ENCODE measurements at regions not wholly inside any gene's neighbourhood (a gene's known extent, or its start where the extent isn't known, plus 50 kb on each side); places are given as distances from the start of the nearest gene placed in this dataset.

DNA sequence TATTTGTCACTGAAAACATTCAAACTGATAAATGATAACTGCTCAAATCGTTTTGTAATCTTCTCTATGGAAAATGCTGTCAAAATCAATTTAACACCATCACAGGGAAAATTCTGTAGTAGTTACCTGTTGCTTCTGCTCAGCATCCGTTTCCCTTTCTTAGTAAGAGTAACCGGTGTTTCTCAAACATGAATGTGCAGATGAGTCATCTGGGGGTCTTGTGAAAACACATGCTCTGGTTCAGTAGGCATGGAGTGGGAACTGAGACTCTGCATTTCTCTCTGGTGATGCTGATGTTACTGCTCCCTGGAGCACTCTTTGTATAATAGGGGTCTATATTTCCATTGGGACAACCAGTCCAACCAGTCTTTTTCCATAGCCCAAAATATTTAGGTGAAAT, 145.1 kb downstream of the SEMA6D start:
- TF ChIP-seq, protein P1, sequence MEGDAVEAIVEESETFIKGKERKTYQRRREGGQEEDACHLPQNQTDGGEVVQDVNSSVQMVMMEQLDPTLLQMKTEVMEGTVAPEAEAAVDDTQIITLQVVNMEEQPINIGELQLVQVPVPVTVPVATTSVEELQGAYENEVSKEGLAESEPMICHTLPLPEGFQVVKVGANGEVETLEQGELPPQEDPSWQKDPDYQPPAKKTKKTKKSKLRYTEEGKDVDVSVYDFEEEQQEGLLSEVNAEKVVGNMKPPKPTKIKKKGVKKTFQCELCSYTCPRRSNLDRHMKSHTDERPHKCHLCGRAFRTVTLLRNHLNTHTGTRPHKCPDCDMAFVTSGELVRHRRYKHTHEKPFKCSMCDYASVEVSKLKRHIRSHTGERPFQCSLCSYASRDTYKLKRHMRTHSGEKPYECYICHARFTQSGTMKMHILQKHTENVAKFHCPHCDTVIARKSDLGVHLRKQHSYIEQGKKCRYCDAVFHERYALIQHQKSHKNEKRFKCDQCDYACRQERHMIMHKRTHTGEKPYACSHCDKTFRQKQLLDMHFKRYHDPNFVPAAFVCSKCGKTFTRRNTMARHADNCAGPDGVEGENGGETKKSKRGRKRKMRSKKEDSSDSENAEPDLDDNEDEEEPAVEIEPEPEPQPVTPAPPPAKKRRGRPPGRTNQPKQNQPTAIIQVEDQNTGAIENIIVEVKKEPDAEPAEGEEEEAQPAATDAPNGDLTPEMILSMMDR (IDR thresholded peaks at IDR 0.05; ENCODE audit: insufficient read depth, low read depth, low read length), result no peak
- DNase-seq (ENCODE audit: low read depth), result no peak
- H3K4me3 ChIP-seq (ENCODE audit: low read depth, low read length), result no peak overlapping the region

GRCh38 chr15:47866446-47866845, 149.1 kb downstream of the SEMA6D start:
- no peak overlapping the region for H3K4me3 ChIP-seq (ENCODE audit: low read depth, low read length)
- TF ChIP-seq, protein P1 (IDR thresholded peaks at IDR 0.05; ENCODE audit: insufficient read depth, low read depth, low read length), result no peak
- no peak for DNase-seq (ENCODE audit: low read depth)

- DNase-seq (ENCODE audit: low read depth), result no peak
- TF ChIP-seq, protein P1 (IDR thresholded peaks at IDR 0.05; ENCODE audit: insufficient read depth, low read depth, low read length), result no peak
- no peak overlapping the region for H3K4me3 ChIP-seq (ENCODE audit: low read depth, low read length)
Observed at GRCh38 chr15:47870300-47870955, 153.1 kb downstream of the SEMA6D start.

DNA sequence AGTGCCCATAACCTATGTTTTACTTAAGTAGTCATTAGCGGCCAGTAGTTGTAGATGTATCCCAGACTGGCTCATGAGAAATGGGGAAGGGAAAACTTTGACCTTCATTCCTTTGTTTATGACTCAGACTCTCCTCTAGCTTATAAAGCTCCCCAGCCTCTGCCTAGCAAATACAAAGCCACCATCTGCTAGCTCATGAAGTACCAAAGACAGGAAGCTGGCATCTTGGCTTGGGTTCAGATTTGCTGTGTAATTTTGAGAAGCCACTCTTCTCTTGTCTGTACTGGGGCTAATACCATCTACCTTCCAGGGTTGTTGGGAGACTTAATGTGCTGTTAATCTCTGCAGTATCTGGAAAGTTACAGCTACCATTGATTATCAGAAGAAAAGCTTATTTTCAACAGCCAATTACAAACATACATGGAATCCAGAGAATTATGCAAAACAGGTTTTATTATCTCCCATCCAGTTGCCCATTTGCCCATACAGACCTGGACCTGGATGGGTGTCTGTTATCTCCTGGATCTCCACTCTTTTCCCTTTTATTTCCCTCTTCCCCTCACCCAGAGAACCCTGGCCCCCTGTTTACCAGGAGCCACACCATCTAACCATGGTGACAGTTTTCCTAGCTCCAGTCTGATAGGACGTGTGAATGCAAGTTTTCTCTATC, 153.8 kb downstream of the SEMA6D start:
- peak; percentile 65 for DNase-seq (ENCODE audit: low read depth)
- TF ChIP-seq, protein P1 (IDR thresholded peaks at IDR 0.05; ENCODE audit: insufficient read depth, low read depth, low read length), result no peak
- H3K4me3 ChIP-seq (ENCODE audit: low read depth, low read length), result no peak overlapping the region

DNA sequence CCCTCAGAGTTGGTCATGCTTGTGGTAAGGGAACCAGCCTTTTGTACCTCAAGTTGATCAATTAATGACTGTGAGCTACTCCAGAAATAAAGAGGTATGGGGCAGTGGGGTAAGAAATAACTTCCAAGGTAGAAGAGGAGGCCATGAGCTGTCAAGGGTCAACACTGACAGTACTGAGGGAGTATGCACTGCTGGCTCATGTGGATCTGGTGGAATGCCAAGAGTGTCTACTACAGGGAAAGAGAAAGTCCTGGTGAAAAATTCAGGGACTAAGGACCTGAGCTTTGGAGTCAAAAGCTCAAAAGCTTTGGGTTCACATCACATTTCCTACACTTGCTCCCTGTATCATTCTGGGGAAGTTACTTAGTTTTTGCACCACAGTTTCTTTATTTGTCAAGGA, 154.9 kb downstream of the SEMA6D start:
- no peak overlapping the region for H3K4me3 ChIP-seq (ENCODE audit: low read depth, low read length)
- no peak for DNase-seq (ENCODE audit: low read depth)
- TF ChIP-seq, protein P1 (IDR thresholded peaks at IDR 0.05; ENCODE audit: insufficient read depth, low read depth, low read length), result no peak

- TF ChIP-seq, protein P1 (IDR thresholded peaks at IDR 0.05; ENCODE audit: insufficient read depth, low read depth, low read length), result no peak
- no peak overlapping the region for H3K4me3 ChIP-seq (ENCODE audit: low read depth, low read length)
- peak; percentile 10 for DNase-seq (ENCODE audit: low read depth)
Observed at GRCh38 chr15:47872869-47873432, 155.6 kb downstream of the SEMA6D start.

Measured in fibroblast of villous mesenchyme (primary cell).